Adrenal gland (tissue), 9 donors: ENCODE measurements at regions not wholly inside any gene's neighbourhood (a gene's known extent, or its start where the extent isn't known, plus 50 kb on each side); places are given as distances from the start of the nearest gene placed in this dataset.

ENCODE experiments used
- DNase-seq, 7 donors: peaks; one replicate each; pipeline ENCODE4 v3.0.0-alpha.2; 2019 to 2020
- H3K27ac ChIP-seq, 5 donors: fragments of 200-600 bp; sonication (generic) in 4 of 5; 1 replicate in 3 of 5; 2 replicates in 2 of 5; pipeline versions ENCODE4 v1.5.1 to v1.8.0; 2016 to 2020; ENCODE audit warnings: mild to moderate bottlenecking in 1 of 5
- H3K27me3 ChIP-seq: fragments of 200-600 bp; 2 replicates; pipeline ENCODE4 v1.8.0; 2021
- H3K36me3 ChIP-seq, 2 donors: fragments of 200-600 bp; replicated peaks in 1 of 2; 1 replicate in 1 of 2; 2 replicates in 1 of 2; pipeline versions ENCODE4 v1.5.1 to v1.8.0; 2018 to 2022
- H3K4me1 ChIP-seq, 2 donors: fragments of 200-600 bp; replicated peaks in 1 of 2; 1 replicate in 1 of 2; 2 replicates in 1 of 2; pipeline versions ENCODE4 v1.5.1 to v1.8.0; 2018 to 2021
- H3K4me3 ChIP-seq, 4 donors: fragments of 200-600 bp; sonication (generic) in 3 of 4; one replicate each; pipeline ENCODE4 v1.5.1; 2016 to 2018
- H3K9me3 ChIP-seq, 3 donors: fragments of 200-600 bp; sonication (generic) in 1 of 3; replicated peaks in 1 of 3; 1 replicate in 2 of 3; 2 replicates in 1 of 3; pipeline versions ENCODE4 v1.5.1 to v1.8.0; 2016 to 2021
- CTCF ChIP-seq, 6 experiments: fragments of 450-650 bp in 4 of 6; fragments of 200-600 bp in 2 of 6; sonication (generic) in 1 of 6; IDR thresholded peaks; 1 replicate in 5 of 6; 2 replicates in 1 of 6; pipeline versions ENCODE4 v1.5.1 to v1.8.0; 2016 to 2021; ENCODE audit warnings: antibody characterized with exemption in 6 of 6, mild to moderate bottlenecking in 2 of 6, moderate library complexity in 1 of 6
- POLR2A ChIP-seq, 2 donors: fragments of 450-650 bp; IDR thresholded peaks; one replicate each; pipeline ENCODE4 v1.6.1; 2017; ENCODE audit warnings: antibody characterized with exemption in 2 of 2, mild to moderate bottlenecking in 2 of 2, moderate library complexity in 1 of 2
- WGBS, 4 donors: extraction: QIAGEN DNeasy Blood & Tissue Kit in 2 of 4; methylation state at CpG; one replicate each; pipeline versions ENCODE4 v1.1.5 to v1.1.7; 2013 to 2017; 5-methylcytosine and 5-hydroxymethylcytosine counted together
- intact Hi-C, 2 donors: fragments of 100-400 bp; cut with DNase I; formaldehyde crosslinking; loops; one replicate each; pipeline versions ENCODE4 v1.14.1 to v1.15.0; 2022 to 2023
- donor health status: healthy with polysubstance abuse.
- donor health status: Bipolar disorder and iron deficiency.
- donor health status: DM: yes; HTN: yes; CAD: no.
- donor health status: DM: no; HTN: no; CAD: no.
- donor health status: DM: no; HTN: no; CAD: no.

DNA sequence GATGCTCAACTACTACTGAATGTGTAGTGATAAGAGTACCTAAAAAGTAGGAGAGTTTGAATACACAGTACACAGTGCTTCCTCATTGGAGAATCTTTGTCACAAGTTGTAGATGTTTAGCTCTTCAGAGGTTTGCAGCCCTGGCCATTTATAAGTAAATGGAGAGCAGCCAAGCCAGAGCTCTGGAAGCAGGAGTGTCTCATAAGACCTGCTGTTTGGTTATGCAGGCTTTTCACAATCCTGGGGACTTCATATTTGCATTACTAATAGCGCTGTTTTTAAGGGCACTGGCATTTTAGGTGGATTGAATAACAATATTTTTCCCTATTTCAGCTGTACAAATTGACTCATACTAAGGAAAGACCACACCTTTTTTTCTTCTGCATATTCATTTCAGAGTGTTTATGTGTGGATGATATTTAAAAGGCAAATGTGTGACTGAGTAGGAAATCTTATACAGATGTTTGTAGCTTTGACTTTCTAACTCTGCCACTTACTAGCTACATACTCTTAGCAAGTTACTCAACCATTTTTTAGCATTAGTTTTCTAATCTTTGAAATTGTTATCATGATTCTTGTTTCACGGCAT, 730.5 kb upstream of the MAP3K7 start:
- no peaks in the 10 kb centered on the region for H3K36me3 ChIP-seq
- H3K4me3 ChIP-seq = no peak overlapping the region
- TF ChIP-seq POLR2A (IDR thresholded peaks at IDR 0.05) (no peak), CTCF (IDR thresholded peaks at IDR 0.05) (no peak)
- WGBS, 4 donors = 78 to 89% (median 85%) methylated on average over 2 of the region's 2 CpGs
- H3K9me3 ChIP-seq = no peaks in the 10 kb centered on the region
- intact Hi-C loops = no loop called here
- H3K27me3 ChIP-seq = no peaks in the 10 kb centered on the region
- no peak overlapping the region for H3K27ac ChIP-seq
- no peak for DNase-seq
- no peaks in the 10 kb centered on the region for H3K4me1 ChIP-seq

- intact Hi-C loops = no loop called here
- H3K27me3 ChIP-seq = no peaks in the 10 kb centered on the region
- 91 to 93% (median 92%) methylated on average over 6 of the region's 6 CpGs for WGBS, 4 donors
- H3K36me3 ChIP-seq = no peaks in the 10 kb centered on the region
- no peaks in the 10 kb centered on the region for H3K9me3 ChIP-seq
- TF ChIP-seq POLR2A (IDR thresholded peaks at IDR 0.05) = no peak
- TF ChIP-seq CTCF (IDR thresholded peaks at IDR 0.05) = no peak
- DNase-seq = no peak
- no peaks in the 10 kb centered on the region for H3K4me1 ChIP-seq
- H3K4me3 ChIP-seq = no peak overlapping the region
- no peak overlapping the region for H3K27ac ChIP-seq
These were observed 723.3 kb upstream of the MAP3K7 start for GRCh38 chr6:91310178-91310577.

- intact Hi-C loops = no loop called here
- Histone ChIP-seq H3K9me3 (no peaks in the 10 kb centered on the region), H3K4me1 (no peaks in the 10 kb centered on the region), H3K27ac (no peak overlapping the region), H3K36me3 (no peaks in the 10 kb centered on the region), H3K27me3 (no peaks in the 10 kb centered on the region), H3K4me3 (no peak overlapping the region)
- no peak for TF ChIP-seq POLR2A (IDR thresholded peaks at IDR 0.05)
- TF ChIP-seq CTCF (IDR thresholded peaks at IDR 0.05) = no peak
- WGBS, 4 donors = 80 to 95% (median 86%) methylated on average over 2 of the region's 2 CpGs
- DNase-seq = no peak
These were observed 718.9 kb upstream of the MAP3K7 start for GRCh38 chr6:91305755-91306154.

DNA sequence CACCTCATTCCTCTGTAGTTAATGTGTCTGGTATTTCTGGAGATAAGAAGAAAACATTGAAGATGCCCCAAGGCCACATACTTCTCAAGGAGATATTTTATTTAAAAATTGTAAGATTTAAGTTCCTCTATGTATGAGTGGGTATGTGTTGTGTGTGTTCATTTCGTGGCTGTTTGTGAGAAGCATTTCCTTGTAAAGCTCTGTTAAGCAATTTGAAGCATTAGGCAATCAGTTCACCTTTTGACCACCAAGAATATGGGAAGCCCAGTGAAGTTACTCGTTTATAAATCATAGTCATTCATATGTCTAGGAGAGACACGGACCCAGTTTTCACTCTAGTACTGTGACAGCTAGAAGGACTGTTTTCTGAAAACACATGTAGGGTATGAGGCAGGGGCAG, 717.6 kb upstream of the MAP3K7 start:
- Histone ChIP-seq H3K9me3 (no peaks in the 10 kb centered on the region), H3K4me1 (no peaks in the 10 kb centered on the region), H3K27me3 (no peaks in the 10 kb centered on the region), H3K4me3 (no peak overlapping the region), H3K27ac (no peak overlapping the region), H3K36me3 (no peaks in the 10 kb centered on the region)
- DNase-seq = no peak
- intact Hi-C loops = no loop called here
- no peak for TF ChIP-seq POLR2A (IDR thresholded peaks at IDR 0.05)
- 42 to 53% (median 44%) methylated on average over 3 of the region's 3 CpGs for WGBS, 4 donors

DNA sequence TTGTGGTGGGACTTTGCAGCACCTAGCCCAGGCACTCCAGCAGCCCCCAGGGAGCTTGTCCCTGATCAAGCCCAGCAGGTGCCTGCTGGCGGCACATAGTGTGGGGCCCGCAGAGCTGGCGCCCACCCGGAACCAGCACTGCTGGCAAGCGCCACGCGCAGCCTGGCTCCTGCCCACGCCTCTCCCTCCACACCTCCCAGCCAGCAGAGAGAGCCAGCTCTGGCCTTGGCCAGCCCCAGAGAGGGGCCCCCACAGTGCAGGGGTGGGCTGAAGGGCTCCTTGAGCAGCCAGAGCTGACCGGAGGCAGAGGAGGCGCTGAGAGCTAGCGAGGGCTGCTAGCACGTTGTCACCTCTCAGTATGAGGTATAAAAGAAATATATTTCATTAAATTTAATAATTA, 716.5 kb upstream of the MAP3K7 start:
- Histone ChIP-seq H3K27me3 (no peaks in the 10 kb centered on the region), H3K4me3 (no peak overlapping the region), H3K4me1 (no peaks in the 10 kb centered on the region), H3K27ac (no peak overlapping the region), H3K36me3 (no peaks in the 10 kb centered on the region), H3K9me3 (no peaks in the 10 kb centered on the region)
- no peak for TF ChIP-seq POLR2A (IDR thresholded peaks at IDR 0.05)
- no peak for TF ChIP-seq CTCF (IDR thresholded peaks at IDR 0.05)
- intact Hi-C loops = no loop called here
- DNase-seq = no peak
- WGBS, 4 donors = 91 to 95% (median 94%) methylated on average over 5 to 12 of the region's 12 CpGs
